ENCODE measurements at regions not wholly inside any gene's neighbourhood (a gene's known extent, or its start where the extent isn't known, plus 50 kb on each side); places are given as distances from the start of the nearest gene placed in this dataset.

GRCh38 chr7:106196460-106197021 lies 84.4 kb upstream of the SYPL1 start:
- Histone ChIP-seq H3K4me1 (ENCODE audit: control insufficient read depth in 1 of 2, insufficient read depth in 2 of 2, low read length in 2 of 2) (no peaks in the 10 kb centered on the region), H3K9me3 (ENCODE audit: control insufficient read depth in 1 of 2, insufficient read depth in 1 of 2, low read depth in 1 of 2, low read length in 2 of 2) (no peaks in the 10 kb centered on the region), H3K79me2 (ENCODE audit: insufficient read depth, low read length) (no peaks in the 10 kb centered on the region), H3K4me2 (ENCODE audit: low read length) (no peak overlapping the region), H3K27ac (ENCODE audit: low read depth, low read length) (no peak overlapping the region), H4K20me1 (ENCODE audit: insufficient read depth) (no peaks in the 10 kb centered on the region), H3K9ac (ENCODE audit: low read length) (no peak overlapping the region), H3K4me3 (replicated peaks in 1 of 2; ENCODE audit: low read depth in 1 of 2, low read length in 2 of 2) (no peak overlapping the region), H3K36me3 (ENCODE audit: control insufficient read depth in 1 of 2, insufficient read depth in 2 of 2, low read length in 2 of 2) (no peaks in the 10 kb centered on the region), H2AFZ (ENCODE audit: low read depth, low read length, poor library complexity, severe bottlenecking) (no peak overlapping the region), H3K9me2 (ENCODE audit: insufficient read depth) (no peaks in the 10 kb centered on the region), H3K27me3 (ENCODE audit: insufficient read depth, low read length) (no peaks in the 10 kb centered on the region)
- no peak for ATAC-seq
- DNase-seq (ENCODE audit: low read depth, low spot score): no peak
- BruUV-seq (replicated peaks): no TSS peak
- ChIA-PET CTCF (no interaction called here), POLR2A (no interaction called here), RAD21 (ENCODE audit: low non-redundant PET in 1 of 2, low total read pairs in 2 of 2, uncharacterized antibody in 2 of 2, unreplicated experiment in 2 of 2) (no interaction called here)
- intact Hi-C loops (cut with micrococcal nuclease): no loop called here
- TF ChIP-seq ZFX (IDR thresholded peaks at IDR 0.05): no peak
- TF ChIP-seq SRF (IDR thresholded peaks at IDR 0.05; ENCODE audit: low read depth): no peak
- TF ChIP-seq RAD21 (IDR thresholded peaks at IDR 0.05; ENCODE audit: low read depth): no peak
- TF ChIP-seq, protein P1, sequence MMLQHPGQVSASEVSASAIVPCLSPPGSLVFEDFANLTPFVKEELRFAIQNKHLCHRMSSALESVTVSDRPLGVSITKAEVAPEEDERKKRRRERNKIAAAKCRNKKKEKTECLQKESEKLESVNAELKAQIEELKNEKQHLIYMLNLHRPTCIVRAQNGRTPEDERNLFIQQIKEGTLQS (IDR thresholded peaks at IDR 0.05): no peak
- TF ChIP-seq SP1 (IDR thresholded peaks at IDR 0.05; ENCODE audit: low read depth): no peak
- TF ChIP-seq POLR2A (IDR thresholded peaks at IDR 0.05; ENCODE audit: borderline replicate concordance, extremely low read depth, insufficient read depth, insufficient read length): no peak
- TF ChIP-seq YY1 (IDR thresholded peaks at IDR 0.05; ENCODE audit: extremely low read depth, insufficient replicate concordance, low read depth, low read length): no peak
- TF ChIP-seq ELF1 (IDR thresholded peaks at IDR 0.05; ENCODE audit: borderline replicate concordance, low read depth): no peak
- TF ChIP-seq, protein P2, sequence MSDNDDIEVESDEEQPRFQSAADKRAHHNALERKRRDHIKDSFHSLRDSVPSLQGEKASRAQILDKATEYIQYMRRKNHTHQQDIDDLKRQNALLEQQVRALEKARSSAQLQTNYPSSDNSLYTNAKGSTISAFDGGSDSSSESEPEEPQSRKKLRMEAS (IDR thresholded peaks at IDR 0.05): no peak
- TF ChIP-seq CEBPB (IDR thresholded peaks at IDR 0.05; ENCODE audit: low read depth): no peak
- no peak for TF ChIP-seq FOSL1 (IDR thresholded peaks at IDR 0.05; ENCODE audit: low read depth)
- TF ChIP-seq EZH2 (IDR thresholded peaks at IDR 0.05): no peak
- no peak for TF ChIP-seq CTCF (IDR thresholded peaks at IDR 0.05 in 2 of 3, conservative IDR thresholded peaks at IDR 0.05 in 1 of 3; ENCODE audit: borderline replicate concordance in 1 of 3, insufficient read depth in 1 of 3, low read depth in 2 of 3, low read length in 2 of 3)

Measured in HCT116 (cell line).